Mesenchymal stem cell (in vitro differentiated cells and primary cell): ENCODE measurements at regions not wholly inside any gene's neighbourhood (a gene's known extent, or its start where the extent isn't known, plus 50 kb on each side); places are given as distances from the start of the nearest gene placed in this dataset.

Experiments
- DNase-seq: peaks from one replicate; pipeline ENCODE4 v3.0.0-alpha.2; 2013
- H2AFZ ChIP-seq: one replicate; pipeline ENCODE4 v1.6.1; 2013; ENCODE audit warnings: low read depth, mild to moderate bottlenecking, control low read depth, inconsistent platforms, low read length, moderate library complexity
- H2AK5ac ChIP-seq: 2 replicates; pipeline ENCODE4 v1.6.1; 2013; ENCODE audit warnings: low read length, moderate library complexity, mild to moderate bottlenecking, inconsistent platforms; ENCODE audit not compliant: severe bottlenecking
- H2BK120ac ChIP-seq: one replicate; pipeline ENCODE4 v1.6.1; 2013; ENCODE audit warnings: low read depth, mild to moderate bottlenecking, inconsistent platforms, low read length, moderate library complexity
- H2BK12ac ChIP-seq, 2 experiments: one replicate each; pipeline ENCODE4 v1.6.1; 2013; ENCODE audit warnings: inconsistent platforms in 2 of 2, low read length in 2 of 2, mild to moderate bottlenecking in 2 of 2, moderate library complexity in 2 of 2, control low read depth in 1 of 2
- H2BK15ac ChIP-seq: one replicate; pipeline ENCODE4 v1.6.1; 2013; ENCODE audit warnings: mild to moderate bottlenecking, low read depth, inconsistent platforms; ENCODE audit not compliant: poor library complexity, severe bottlenecking
- H2BK5ac ChIP-seq: 2 replicates; pipeline ENCODE4 v1.6.1; 2013; ENCODE audit warnings: low read depth, mild to moderate bottlenecking, low read length, control low read depth, inconsistent platforms; ENCODE audit not compliant: poor library complexity, severe bottlenecking
- H3K14ac ChIP-seq, 2 experiments: one replicate each; pipeline ENCODE4 v1.6.1; 2013; ENCODE audit warnings: inconsistent platforms in 2 of 2, low read length in 2 of 2, control low read depth in 1 of 2, mild to moderate bottlenecking in 1 of 2, moderate library complexity in 1 of 2
- H3K18ac ChIP-seq, 2 experiments: one replicate each; pipeline ENCODE4 v1.6.1; 2013; ENCODE audit warnings: inconsistent platforms in 2 of 2, low read length in 2 of 2, control low read depth in 1 of 2, low read depth in 1 of 2, mild to moderate bottlenecking in 1 of 2
- H3K23ac ChIP-seq, 2 experiments: one replicate each; pipeline ENCODE4 v1.6.1; 2013; ENCODE audit warnings: inconsistent platforms in 2 of 2, low read length in 2 of 2, mild to moderate bottlenecking in 2 of 2, moderate library complexity in 2 of 2, control low read depth in 1 of 2
- H3K27ac ChIP-seq: 2 replicates; pipeline ENCODE4 v1.5.1; 2013; ENCODE audit warnings: mild to moderate bottlenecking, moderate library complexity, low read length, control low read depth, inconsistent platforms; ENCODE audit not compliant: poor library complexity, severe bottlenecking
- H3K27me3 ChIP-seq, 2 experiments: 2 replicates each; pipeline versions ENCODE4 v1.6.1 to v1.7.0; 2013; ENCODE audit warnings: low read length in 2 of 2, mild to moderate bottlenecking in 2 of 2, moderate library complexity in 2 of 2, control low read depth in 1 of 2, inconsistent platforms in 1 of 2; ENCODE audit not compliant: control insufficient read depth in 1 of 2, insufficient read depth in 1 of 2
- H3K36me3 ChIP-seq, 2 experiments: 2 replicates each; pipeline versions ENCODE4 v1.6.1 to v1.7.0; 2013; ENCODE audit warnings: low read length in 2 of 2, control low read depth in 1 of 2, inconsistent platforms in 1 of 2, low read depth in 1 of 2, mild to moderate bottlenecking in 1 of 2; ENCODE audit not compliant: insufficient read depth in 2 of 2, control insufficient read depth in 1 of 2
- H3K4ac ChIP-seq, 2 experiments: one replicate each; pipeline ENCODE4 v1.6.1; 2013; ENCODE audit warnings: inconsistent platforms in 2 of 2, low read length in 2 of 2, mild to moderate bottlenecking in 2 of 2, moderate library complexity in 2 of 2, control low read depth in 1 of 2, low read depth in 1 of 2
- H3K4me1 ChIP-seq: 2 replicates; pipeline ENCODE4 v1.6.1; 2013; ENCODE audit warnings: low read depth, low read length, control low read depth; ENCODE audit not compliant: control insufficient read depth, insufficient read depth
- H3K4me2 ChIP-seq: 2 replicates; pipeline ENCODE4 v1.6.1; 2013; ENCODE audit warnings: low read length, mild to moderate bottlenecking, inconsistent platforms; ENCODE audit not compliant: poor library complexity, severe bottlenecking
- H3K4me3 ChIP-seq, 2 experiments: 2 replicates each; pipeline versions ENCODE4 v1.5.1 to v1.7.0; 2013; ENCODE audit warnings: low read length in 2 of 2, mild to moderate bottlenecking in 2 of 2, control low read depth in 1 of 2, low read depth in 1 of 2; ENCODE audit not compliant: insufficient read depth in 1 of 2
- H3K79me1 ChIP-seq: replicated peaks from 2 replicates; pipeline ENCODE4 v1.6.1; 2013; ENCODE audit warnings: mild to moderate bottlenecking, control low read depth, low read length, inconsistent platforms; ENCODE audit not compliant: poor library complexity, severe bottlenecking
- H3K9ac ChIP-seq: 2 replicates; pipeline ENCODE4 v1.7.0; 2013; ENCODE audit warnings: mild to moderate bottlenecking, low read length, moderate library complexity
- H3K9me3 ChIP-seq: 2 replicates; pipeline ENCODE4 v1.7.0; 2013; ENCODE audit warnings: mild to moderate bottlenecking, low read length; ENCODE audit not compliant: control insufficient read depth
- H4K8ac ChIP-seq: one replicate; pipeline ENCODE4 v1.6.1; 2013; ENCODE audit warnings: inconsistent platforms, mild to moderate bottlenecking, low read length, moderate library complexity
- H4K91ac ChIP-seq: one replicate; pipeline ENCODE4 v1.6.1; 2013; ENCODE audit warnings: mild to moderate bottlenecking, low read length, inconsistent platforms
- WGBS: methylation state at CpG from one replicate; pipeline ENCODE4 v1.1.7; 2013; ENCODE audit warnings: mixed read lengths; 5-methylcytosine and 5-hydroxymethylcytosine counted together

- no peaks in the 10 kb centered on the region for H3K36me3 ChIP-seq
- H2AK5ac ChIP-seq = no peak overlapping the region
- H3K23ac ChIP-seq = no peak overlapping the region
- H2BK120ac ChIP-seq = no peak overlapping the region
- no peak overlapping the region for H3K4me3 ChIP-seq
- H3K4me2 ChIP-seq = no peak overlapping the region
- peaks cover 44 to 47% of the 10 kb centered on the region in 2 experiments for H3K27me3 ChIP-seq
- H2AFZ ChIP-seq = peak overlapping the region; percentile 31
- no peaks in the 10 kb centered on the region for H3K9me3 ChIP-seq
- no peak overlapping the region for H4K8ac ChIP-seq
- H3K9ac ChIP-seq = no peak overlapping the region
- H3K4ac ChIP-seq = no peak overlapping the region
- H4K91ac ChIP-seq = no peak overlapping the region
- H2BK15ac ChIP-seq = no peak overlapping the region
- no peak overlapping the region for H3K18ac ChIP-seq
- H3K27ac ChIP-seq = no peak overlapping the region
- H2BK5ac ChIP-seq = no peak overlapping the region
- no peaks in the 10 kb centered on the region for H3K4me1 ChIP-seq
- H3K14ac ChIP-seq = no peak overlapping the region
- no peaks in the 10 kb centered on the region for H3K79me1 ChIP-seq
- DNase-seq = no peak
- H2BK12ac ChIP-seq = no peak overlapping the region
- 55% methylated on average over 9 of the region's 11 CpGs for WGBS
Observed at GRCh38 chr22:22043296-22044078, 60.9 kb upstream of the TOP3B start.

- H3K23ac ChIP-seq = no peak overlapping the region
Observed at GRCh38 chr22:22042599-22043295, 60.2 kb upstream of the TOP3B start.

GRCh38 chr22:22042009-22042408 is 59.4 kb upstream of the TOP3B start:
- Histone ChIP-seq H2BK15ac (no peak overlapping the region), H3K27ac (no peak overlapping the region), H3K18ac (no peak overlapping the region), H3K4me2 (no peak overlapping the region), H4K8ac (no peak overlapping the region), H3K4me3 (no peak overlapping the region), H2AK5ac (no peak overlapping the region), H2AFZ (no peak overlapping the region), H3K9me3 (no peaks in the 10 kb centered on the region), H3K36me3 (no peaks in the 10 kb centered on the region), H4K91ac (no peak overlapping the region), H3K23ac (no peak overlapping the region), H2BK12ac (no peak overlapping the region), H3K9ac (no peak overlapping the region), H3K4me1 (no peaks in the 10 kb centered on the region), H3K14ac (no peak overlapping the region), H2BK120ac (no peak overlapping the region), H3K4ac (no peak overlapping the region), H3K79me1 (no peaks in the 10 kb centered on the region), H3K27me3 (peaks cover 38 to 39% of the 10 kb centered on the region in 2 experiments), H2BK5ac (no peak overlapping the region)
- no peak for DNase-seq
- WGBS = 75% methylated on average over 1 of the region's 1 CpG

More at GRCh38 chr22:22042599-22043295, 60.2 kb upstream of the TOP3B start:
- Histone ChIP-seq H3K9me3 (no peaks in the 10 kb centered on the region), H3K4me2 (no peak overlapping the region), H3K18ac (no peak overlapping the region), H3K36me3 (no peaks in the 10 kb centered on the region), H3K27ac (no peak overlapping the region), H3K27me3 (peaks cover 45% of the 10 kb centered on the region in 2 experiments), H3K4me1 (no peaks in the 10 kb centered on the region), H2AFZ (no peak overlapping the region), H3K14ac (no peak overlapping the region), H4K8ac (no peak overlapping the region), H2BK120ac (no peak overlapping the region), H2AK5ac (no peak overlapping the region), H2BK12ac (no peak overlapping the region), H3K9ac (no peak overlapping the region), H2BK5ac (no peak overlapping the region), H3K79me1 (no peaks in the 10 kb centered on the region), H2BK15ac (no peak overlapping the region), H4K91ac (no peak overlapping the region), H3K4ac (no peak overlapping the region), H3K4me3 (no peak overlapping the region)
- WGBS = 63% methylated on average over 3 of the region's 7 CpGs
- DNase-seq = no peak

- no peak overlapping the region for H2BK12ac ChIP-seq
- no peaks in the 10 kb centered on the region for H3K36me3 ChIP-seq
- no peak overlapping the region for H2BK15ac ChIP-seq
- no peak overlapping the region for H3K4me3 ChIP-seq
- H4K91ac ChIP-seq = no peak overlapping the region
- H2BK120ac ChIP-seq = no peak overlapping the region
- H3K18ac ChIP-seq = no peak overlapping the region
- no peak overlapping the region for H2BK5ac ChIP-seq
- DNase-seq = no peak
- H3K27me3 ChIP-seq = peaks cover 37 to 42% of the 10 kb centered on the region in 2 experiments
- no peak overlapping the region for H3K4ac ChIP-seq
- H3K4me1 ChIP-seq = no peaks in the 10 kb centered on the region
- H3K9me3 ChIP-seq = no peaks in the 10 kb centered on the region
- no peaks in the 10 kb centered on the region for H3K79me1 ChIP-seq
- H3K4me2 ChIP-seq = no peak overlapping the region
- no peak overlapping the region for H3K14ac ChIP-seq
- no peak overlapping the region for H3K23ac ChIP-seq
- H3K27ac ChIP-seq = no peak overlapping the region
- no peak overlapping the region for H4K8ac ChIP-seq
- H3K9ac ChIP-seq = no peak overlapping the region
- no peak overlapping the region for H2AK5ac ChIP-seq
- H2AFZ ChIP-seq = no peak overlapping the region
Observed at GRCh38 chr22:22040908-22041307, 58.3 kb upstream of the TOP3B start.
